AG04450 (cell line): ENCODE measurements at regions not wholly inside any gene's neighbourhood (a gene's known extent, or its start where the extent isn't known, plus 50 kb on each side); places are given as distances from the start of the nearest gene placed in this dataset.

Source experiments
- CTCF ChIA-PET: fragments of 300-600, 350-600 bp; formaldehyde crosslinking; extraction: SDS; loops from one replicate; lab custom pipeline; 2022; ENCODE audit warnings: antibody characterized with exemption, inconsistent platforms; lab: Charles Lee
- POLR2A ChIA-PET: fragments of 350-600 bp; formaldehyde crosslinking; extraction: SDS; loops from one replicate; lab custom pipeline; 2021; ENCODE audit warnings: antibody characterized with exemption, inconsistent platforms; lab: Yijun Ruan, JAX
- DNase-seq: peaks from one replicate; pipeline ENCODE4 v3.0.0-alpha.2; 2011; ENCODE audit warnings: low read depth, low spot score
- H3K27ac ChIP-seq: one replicate; pipeline ENCODE4 v1.5.1; 2012; ENCODE audit warnings: low read depth, low read length, control low read depth
- H3K27me3 ChIP-seq: one replicate; pipeline ENCODE4 v1.6.0; 2012; ENCODE audit warnings: low read length; ENCODE audit not compliant: control insufficient read depth, insufficient read depth
- H3K4me3 ChIP-seq: 2 replicates; pipeline ENCODE4 v1.5.1; 2011; ENCODE audit warnings: mild to moderate bottlenecking, low read depth, low read length, control low read depth
- H3K9me3 ChIP-seq: 2 replicates; pipeline ENCODE4 v1.5.1; 2012; ENCODE audit warnings: low read length; ENCODE audit not compliant: control insufficient read depth, insufficient read depth
- TF ChIP-seq, protein P1 (sequence below): IDR thresholded peaks from 2 replicates; pipeline ENCODE4 v1.5.1; 2011; ENCODE audit warnings: low read depth, low read length, control low read depth, inconsistent platforms

DNA sequence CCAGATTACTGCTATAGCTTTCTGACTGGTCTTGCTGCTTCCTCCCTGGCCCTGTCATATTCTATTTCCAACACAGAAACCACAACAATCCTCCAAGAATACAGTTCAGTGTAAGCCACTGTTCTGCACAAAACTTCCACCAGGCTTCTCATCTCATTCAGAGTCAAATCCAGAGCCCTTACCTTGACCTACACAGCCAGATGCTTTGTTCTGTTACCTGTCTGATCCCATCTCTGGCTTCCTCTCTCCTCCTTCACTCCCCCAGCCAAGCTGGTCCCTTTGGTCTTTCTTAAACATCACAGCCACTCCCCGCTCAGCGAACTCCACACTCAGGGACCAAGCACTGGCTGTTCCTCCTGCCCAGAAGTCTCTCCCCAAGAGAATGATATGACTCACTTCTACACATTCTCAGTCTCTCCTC lies 84.8 kb upstream of the BMP2K start:
- DNase-seq: no peak
- no peaks in the 10 kb centered on the region for H3K9me3 ChIP-seq
- H3K27me3 ChIP-seq: no peaks in the 10 kb centered on the region
- TF ChIP-seq, protein P1, sequence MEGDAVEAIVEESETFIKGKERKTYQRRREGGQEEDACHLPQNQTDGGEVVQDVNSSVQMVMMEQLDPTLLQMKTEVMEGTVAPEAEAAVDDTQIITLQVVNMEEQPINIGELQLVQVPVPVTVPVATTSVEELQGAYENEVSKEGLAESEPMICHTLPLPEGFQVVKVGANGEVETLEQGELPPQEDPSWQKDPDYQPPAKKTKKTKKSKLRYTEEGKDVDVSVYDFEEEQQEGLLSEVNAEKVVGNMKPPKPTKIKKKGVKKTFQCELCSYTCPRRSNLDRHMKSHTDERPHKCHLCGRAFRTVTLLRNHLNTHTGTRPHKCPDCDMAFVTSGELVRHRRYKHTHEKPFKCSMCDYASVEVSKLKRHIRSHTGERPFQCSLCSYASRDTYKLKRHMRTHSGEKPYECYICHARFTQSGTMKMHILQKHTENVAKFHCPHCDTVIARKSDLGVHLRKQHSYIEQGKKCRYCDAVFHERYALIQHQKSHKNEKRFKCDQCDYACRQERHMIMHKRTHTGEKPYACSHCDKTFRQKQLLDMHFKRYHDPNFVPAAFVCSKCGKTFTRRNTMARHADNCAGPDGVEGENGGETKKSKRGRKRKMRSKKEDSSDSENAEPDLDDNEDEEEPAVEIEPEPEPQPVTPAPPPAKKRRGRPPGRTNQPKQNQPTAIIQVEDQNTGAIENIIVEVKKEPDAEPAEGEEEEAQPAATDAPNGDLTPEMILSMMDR: no peak
- H3K4me3 ChIP-seq: no peak overlapping the region
- ChIA-PET CTCF (no interaction called here), POLR2A (no interaction called here)
- H3K27ac ChIP-seq: no peak overlapping the region

DNA sequence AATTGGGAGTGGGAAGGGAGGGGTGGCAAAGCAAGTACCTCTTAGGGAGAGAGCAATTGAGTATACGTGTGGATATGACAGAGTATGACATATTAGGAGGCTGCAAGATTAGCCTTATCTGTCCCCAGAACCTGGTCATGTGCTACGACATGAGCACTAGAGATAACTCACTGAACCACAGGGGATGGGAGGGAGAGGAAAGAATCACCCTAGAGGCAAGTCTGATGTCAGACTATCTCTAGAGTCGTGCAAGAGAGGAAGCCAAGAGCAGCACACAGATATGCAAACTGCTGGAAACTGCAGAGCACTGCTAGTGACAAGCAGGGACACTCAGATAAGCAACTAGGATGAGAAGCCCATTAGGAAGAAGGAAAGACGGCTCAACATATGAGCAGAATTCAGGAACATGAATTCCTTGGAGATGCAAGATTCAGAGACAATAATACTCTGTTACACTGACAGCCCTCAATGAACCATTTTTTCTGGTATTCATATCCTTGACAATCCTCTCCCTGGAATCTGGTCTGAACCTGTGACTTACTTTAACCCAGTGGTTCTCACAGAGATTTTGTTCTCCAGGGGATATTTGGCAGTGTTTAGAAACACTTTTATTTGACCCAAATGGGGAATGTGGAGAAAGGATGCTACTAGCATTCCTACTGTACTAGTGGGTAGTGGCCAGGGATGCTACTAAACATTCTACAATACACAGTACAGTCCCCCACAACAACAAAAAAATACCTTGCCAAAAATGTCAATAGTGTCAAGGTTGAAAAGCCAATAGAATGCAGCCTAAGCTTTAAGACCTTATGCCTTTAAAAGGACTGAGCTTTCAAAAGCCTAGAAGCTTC lies 84.0 kb upstream of the BMP2K start:
- TF ChIP-seq, protein P1: no peak
- ChIA-PET POLR2A (no interaction called here), CTCF (no interaction called here)
- DNase-seq: no peak
- Histone ChIP-seq H3K27ac (no peak overlapping the region), H3K27me3 (no peaks in the 10 kb centered on the region), H3K4me3 (no peak overlapping the region), H3K9me3 (no peaks in the 10 kb centered on the region)

DNA sequence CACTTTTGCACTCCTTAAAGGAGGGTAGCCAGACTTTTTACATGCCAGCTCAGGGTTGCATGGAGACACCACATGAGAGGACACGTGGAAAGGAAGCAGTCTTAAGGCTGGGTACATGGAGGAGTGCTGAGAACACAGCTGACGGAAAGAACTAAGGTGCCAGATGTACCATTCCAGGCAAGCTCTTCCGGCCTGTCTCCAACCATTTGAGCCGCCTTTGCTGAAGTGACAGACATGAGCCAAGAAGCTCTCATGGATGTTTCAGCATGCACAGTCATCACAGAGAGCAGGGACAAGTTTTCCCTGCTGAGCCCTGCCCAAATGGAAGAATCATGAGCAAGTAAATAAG lies 83.4 kb upstream of the BMP2K start:
- ChIA-PET POLR2A (no interaction called here), CTCF (no interaction called here)
- no peak overlapping the region for H3K27ac ChIP-seq
- no peaks in the 10 kb centered on the region for H3K27me3 ChIP-seq
- no peak overlapping the region for H3K4me3 ChIP-seq
- no peaks in the 10 kb centered on the region for H3K9me3 ChIP-seq
- DNase-seq: no peak
- TF ChIP-seq, protein P1: no peak

DNA sequence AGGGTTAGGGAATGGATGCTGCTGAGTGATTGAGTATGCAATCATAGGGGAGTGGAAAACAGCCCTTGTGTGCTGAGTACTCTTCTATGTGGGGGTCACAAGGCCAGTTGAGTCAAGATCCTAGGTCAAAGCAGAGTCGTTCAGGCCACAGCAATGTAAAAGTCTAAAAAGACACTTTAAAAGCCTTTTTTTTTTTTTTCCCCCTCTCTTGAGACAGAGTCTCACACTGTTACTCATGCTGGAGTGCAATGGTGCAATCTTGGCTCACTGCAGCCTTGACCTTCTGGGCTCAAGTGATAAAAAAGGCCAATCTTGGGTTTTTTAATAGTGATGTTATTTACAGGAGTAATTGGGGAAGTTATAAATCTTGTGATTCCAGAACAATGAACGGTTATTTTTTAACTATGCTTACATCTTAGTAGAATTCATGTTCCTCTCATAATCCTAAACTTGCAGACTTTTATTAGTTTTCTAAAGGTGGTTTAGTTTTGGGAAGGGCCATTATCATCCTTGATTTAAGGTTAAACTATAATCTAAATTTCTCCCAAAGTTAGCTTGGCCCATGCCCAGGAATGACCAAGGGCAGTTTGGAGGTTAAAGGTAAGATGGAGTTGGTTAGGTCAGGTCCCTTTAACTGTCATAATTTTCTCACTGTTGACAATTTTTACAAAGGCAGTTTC lies 82.2 kb upstream of the BMP2K start:
- Histone ChIP-seq H3K27me3 (no peaks in the 10 kb centered on the region), H3K9me3 (no peaks in the 10 kb centered on the region), H3K27ac (no peak overlapping the region), H3K4me3 (no peak overlapping the region)
- TF ChIP-seq, protein P1: no peak
- POLR2A ChIA-PET: no interaction called here
- DNase-seq: no peak
- CTCF ChIA-PET: interaction anchor here (1.8 kb wide), 1 partner anchor 11 kb away, joined by 5 read pairs; no protein-coding TSS in a partner anchor

DNA sequence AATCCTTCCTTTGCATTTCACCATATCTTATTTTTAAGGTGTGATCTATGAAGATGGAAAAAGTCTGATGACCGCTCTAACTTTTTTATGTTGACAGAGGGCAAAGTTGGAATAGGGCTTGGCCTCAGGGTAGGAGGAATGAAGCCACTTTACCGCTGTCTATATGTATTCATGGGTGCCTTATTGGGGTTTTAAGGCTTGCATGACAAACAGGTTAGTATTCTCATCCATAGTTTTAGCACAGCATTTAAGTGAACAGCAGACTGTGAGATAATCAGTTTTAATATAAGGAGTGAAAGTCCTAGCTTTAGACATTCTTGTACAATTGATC lies 81.7 kb upstream of the BMP2K start:
- ChIA-PET POLR2A (no interaction called here), CTCF (interaction anchor here (1.8 kb wide), 1 partner anchor 11 kb away, joined by 5 read pairs; no protein-coding TSS in a partner anchor)
- no peaks in the 10 kb centered on the region for H3K9me3 ChIP-seq
- DNase-seq: no peak
- H3K4me3 ChIP-seq: no peak overlapping the region
- no peaks in the 10 kb centered on the region for H3K27me3 ChIP-seq
- H3K27ac ChIP-seq: no peak overlapping the region
- TF ChIP-seq, protein P1: no peak
